ENCODE measurements at regions not wholly inside any gene's neighbourhood (a gene's known extent, or its start where the extent isn't known, plus 50 kb on each side); places are given as distances from the start of the nearest gene placed in this dataset.
"Not testable (repeated sequence)": the region's sequence is repeated elsewhere in the genome, so short reads cannot be mapped to it uniquely, and the experiment has no call there.

DNA sequence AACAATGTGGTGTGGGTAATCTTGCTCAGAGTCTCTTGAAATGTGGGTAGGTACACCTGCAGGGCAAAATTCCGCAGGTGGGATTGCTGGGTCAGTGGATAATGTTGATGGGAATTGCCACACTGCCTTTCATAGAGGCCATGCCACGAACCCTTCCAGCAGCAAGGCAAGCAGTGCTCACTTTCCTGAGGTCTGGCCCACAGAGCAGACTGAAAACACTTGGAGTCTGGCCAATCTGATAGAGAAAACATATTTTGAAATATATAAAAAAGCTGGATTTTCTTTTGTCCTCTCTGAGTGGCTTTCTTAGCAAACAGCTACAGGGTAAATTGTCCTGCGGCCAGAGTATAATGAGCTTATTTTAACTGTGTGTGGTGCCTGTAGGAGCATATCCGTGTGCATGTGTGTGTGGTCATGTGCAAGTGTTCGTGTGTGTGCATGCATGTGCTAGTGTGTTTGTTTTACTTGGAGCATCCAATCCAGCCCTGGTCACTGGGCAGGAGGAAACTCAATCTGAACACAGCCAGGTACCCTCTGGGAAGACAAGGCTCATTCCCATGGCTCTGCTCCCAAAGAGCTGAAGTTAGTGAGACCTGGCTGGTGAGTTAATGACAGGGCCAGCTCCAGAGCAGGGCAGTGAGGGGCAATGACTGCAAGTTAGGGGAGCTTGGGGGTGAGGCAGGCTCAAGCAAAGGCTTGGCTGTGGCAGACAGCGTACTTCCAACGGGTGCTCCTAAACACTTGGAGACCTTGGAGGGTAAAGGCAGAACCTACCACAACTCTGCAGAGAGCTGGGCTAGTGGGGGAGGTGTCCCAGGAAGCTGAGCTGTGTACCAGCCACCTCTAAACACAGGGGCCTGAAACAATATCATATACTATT lies 91.3 kb downstream of the PLXNA1 start:
- intact Hi-C loops (cut with micrococcal nuclease): no loop called here
- ChIA-PET CTCF (no interaction called here), POLR2A (no interaction called here)
- ATAC-seq (no peak), DNase-seq (no peak)
- Mint-ChIP-seq H3K9me3 (peaks cover 0 to 4% (median 0%) of the 10 kb centered on the region in 11 donors), H3K36me3 (no peaks in the 10 kb centered on the region), H3K4me3 (no peak overlapping the region), H3K27me3 (peaks cover 0 to 5% (median 0%) of the 10 kb centered on the region in 5 donors), H3K4me1 (peaks cover 0 to 10% (median 0%) of the 10 kb centered on the region in 7 donors), H3K27ac (no peak overlapping the region)
- H3K36me3 ChIP-seq (ENCODE audit: control insufficient read depth in 2 of 3, insufficient read depth in 3 of 3, low read length in 3 of 3): no peaks in the 10 kb centered on the region
- H3K9me3 ChIP-seq (ENCODE audit: control insufficient read depth in 2 of 3, low read length in 3 of 3): no peaks in the 10 kb centered on the region
- no peaks in the 10 kb centered on the region for H3K27me3 ChIP-seq (ENCODE audit: control insufficient read depth in 2 of 2, insufficient read depth in 2 of 2, low read length in 2 of 2)
- no peak overlapping the region for H3K4me3 ChIP-seq (ENCODE audit: low read length)
- no peaks in the 10 kb centered on the region for H3K4me1 ChIP-seq (ENCODE audit: control insufficient read depth in 2 of 2, insufficient read depth in 2 of 2, low read length in 2 of 2)
- no peak overlapping the region for H3K27ac ChIP-seq (ENCODE audit: low read depth, low read length)

DNA sequence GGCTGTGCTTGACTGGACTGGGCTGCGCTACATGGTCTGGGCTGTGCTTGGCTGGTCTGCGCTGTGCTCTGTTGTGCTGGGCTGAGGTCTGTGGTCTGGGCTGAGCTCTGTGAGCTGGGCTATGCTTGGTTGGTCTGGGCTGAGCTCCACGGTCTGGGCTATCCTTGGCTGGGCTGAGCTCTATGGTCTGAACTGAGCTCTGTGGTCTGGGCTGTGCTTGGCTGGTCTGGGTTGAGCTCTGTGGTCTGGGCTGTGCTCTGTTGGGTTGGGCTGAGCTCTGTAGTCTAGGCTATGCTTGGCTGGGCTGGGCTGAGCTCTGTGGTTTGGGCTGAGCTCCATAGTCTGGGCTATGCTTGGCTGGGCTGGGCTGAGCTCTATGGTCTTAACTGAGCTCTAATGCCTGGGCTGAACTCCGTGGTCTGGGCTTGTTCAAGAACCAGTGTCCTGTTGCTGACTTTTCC lies 92.0 kb downstream of the PLXNA1 start:
- H3K27ac ChIP-seq (ENCODE audit: low read depth, low read length): no peak overlapping the region
- Mint-ChIP-seq H3K27me3 (peaks cover 0 to 5% (median 0%) of the 10 kb centered on the region in 5 donors), H3K36me3 (no peaks in the 10 kb centered on the region), H3K27ac (no peak overlapping the region), H3K4me1 (peaks cover 0 to 10% (median 0%) of the 10 kb centered on the region in 7 donors), H3K9me3 (peaks cover 0 to 4% (median 0%) of the 10 kb centered on the region in 11 donors), H3K4me3 (no peak overlapping the region)
- no peak overlapping the region for H3K4me3 ChIP-seq (ENCODE audit: low read length)
- no peaks in the 10 kb centered on the region for H3K9me3 ChIP-seq (ENCODE audit: control insufficient read depth in 2 of 3, low read length in 3 of 3)
- ChIA-PET CTCF (interaction anchor here (0.7 kb wide), 1 partner anchor 41 kb away, joined by 3 read pairs; no protein-coding TSS in a partner anchor), POLR2A (no interaction called here)
- H3K36me3 ChIP-seq (ENCODE audit: control insufficient read depth in 2 of 3, insufficient read depth in 3 of 3, low read length in 3 of 3): no peaks in the 10 kb centered on the region
- H3K4me1 ChIP-seq (ENCODE audit: control insufficient read depth in 2 of 2, insufficient read depth in 2 of 2, low read length in 2 of 2): no peaks in the 10 kb centered on the region
- no peaks in the 10 kb centered on the region for H3K27me3 ChIP-seq (ENCODE audit: control insufficient read depth in 2 of 2, insufficient read depth in 2 of 2, low read length in 2 of 2)
- intact Hi-C loops (cut with micrococcal nuclease): no loop called here
- ATAC-seq: peak; percentile 45
- no peak for DNase-seq

DNA sequence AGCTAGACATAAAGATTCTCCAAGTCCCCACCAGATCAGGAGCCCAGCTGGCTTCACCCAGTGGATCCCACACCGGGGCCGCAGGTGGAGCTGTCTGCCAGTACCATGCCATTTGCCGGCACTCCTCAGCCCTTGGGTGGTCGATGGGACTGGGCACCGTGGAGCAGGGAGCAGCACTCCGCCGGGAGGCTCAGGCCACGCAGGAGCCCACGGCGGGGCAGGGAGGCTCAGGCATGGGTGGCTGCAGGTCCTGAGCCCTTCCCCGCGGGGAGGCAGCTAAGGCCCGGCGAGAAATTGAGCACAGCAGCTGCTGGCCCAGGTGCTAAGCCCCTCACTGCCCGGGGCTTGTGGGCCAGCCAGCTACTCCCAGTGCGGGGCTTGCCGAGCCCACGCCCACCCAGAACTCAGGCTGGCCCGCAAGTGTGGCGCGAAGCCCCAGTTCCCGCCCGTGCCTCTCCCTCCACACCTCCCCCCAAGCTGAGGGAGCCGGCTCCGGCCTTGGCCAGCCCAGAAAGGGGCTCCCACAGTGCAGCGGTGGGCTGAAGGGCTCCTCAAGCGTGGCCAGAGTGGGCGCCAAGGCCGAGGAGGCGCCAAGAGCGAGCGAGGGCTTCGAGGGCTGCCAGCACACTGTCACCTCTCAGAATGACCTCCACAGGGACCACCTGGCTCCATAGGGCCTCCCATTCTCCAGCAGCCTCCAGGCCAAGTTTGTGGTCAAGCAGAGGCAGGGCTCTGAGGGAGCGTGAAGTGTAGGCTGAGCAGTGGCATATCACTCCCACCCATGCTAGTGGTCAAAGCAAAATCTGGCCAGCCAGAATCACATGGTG lies 93.5 kb downstream of the PLXNA1 start:
- H3K4me1 Mint-ChIP-seq; ATAC-seq; H3K9me3 Mint-ChIP-seq; CTCF ChIA-PET; H3K36me3 Mint-ChIP-seq; intact Hi-C loops (cut with micrococcal nuclease); H3K27me3 ChIP-seq (ENCODE audit: control insufficient read depth in 2 of 2, insufficient read depth in 2 of 2, low read length in 2 of 2); H3K4me3 ChIP-seq (ENCODE audit: low read length); H3K4me1 ChIP-seq (ENCODE audit: control insufficient read depth in 2 of 2, insufficient read depth in 2 of 2, low read length in 2 of 2); H3K27ac ChIP-seq (ENCODE audit: low read depth, low read length); H3K36me3 ChIP-seq (ENCODE audit: control insufficient read depth in 2 of 3, insufficient read depth in 3 of 3, low read length in 3 of 3); H3K27ac Mint-ChIP-seq; POLR2A ChIA-PET; H3K27me3 Mint-ChIP-seq; H3K9me3 ChIP-seq (ENCODE audit: control insufficient read depth in 2 of 3, low read length in 3 of 3); DNase-seq; H3K4me3 Mint-ChIP-seq: not testable (repeated sequence)

DNA sequence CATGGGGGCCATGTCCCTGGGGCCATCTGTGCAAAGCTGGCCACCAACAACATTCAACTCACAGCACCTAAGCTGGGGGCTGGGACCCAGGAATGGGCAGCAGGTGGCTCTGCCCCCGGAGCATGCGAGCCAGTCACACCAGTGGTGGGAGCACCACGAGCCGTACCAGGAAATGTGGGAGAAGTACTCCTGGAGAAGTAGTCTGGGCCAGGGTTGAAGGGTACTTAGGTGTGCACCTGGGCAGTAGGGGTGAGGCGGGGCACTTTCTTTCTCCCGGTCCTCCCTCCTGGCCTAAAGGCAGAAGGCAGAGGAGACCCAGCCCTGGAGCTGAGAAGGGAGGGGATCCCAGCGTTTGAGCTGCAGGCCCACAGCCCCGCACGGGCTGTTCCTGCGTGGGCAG lies 94.2 kb downstream of the PLXNA1 start:
- H3K27ac Mint-ChIP-seq: no peak overlapping the region
- Histone ChIP-seq H3K4me3 (ENCODE audit: low read length) (no peak overlapping the region), H3K36me3 (ENCODE audit: control insufficient read depth in 2 of 3, insufficient read depth in 3 of 3, low read length in 3 of 3) (no peaks in the 10 kb centered on the region), H3K9me3 (ENCODE audit: control insufficient read depth in 2 of 3, low read length in 3 of 3) (no peaks in the 10 kb centered on the region), H3K27ac (ENCODE audit: low read depth, low read length) (no peak overlapping the region), H3K27me3 (ENCODE audit: control insufficient read depth in 2 of 2, insufficient read depth in 2 of 2, low read length in 2 of 2) (no peaks in the 10 kb centered on the region), H3K4me1 (ENCODE audit: control insufficient read depth in 2 of 2, insufficient read depth in 2 of 2, low read length in 2 of 2) (no peaks in the 10 kb centered on the region)
- POLR2A ChIA-PET: no interaction called here
- ATAC-seq (no peak), DNase-seq (no peak)
- intact Hi-C loops (cut with micrococcal nuclease): no loop called here
- H3K36me3 Mint-ChIP-seq: no peaks in the 10 kb centered on the region
- peaks cover 0 to 10% (median 0%) of the 10 kb centered on the region in 7 donors for H3K4me1 Mint-ChIP-seq
- H3K9me3 Mint-ChIP-seq: peaks cover 0 to 4% (median 0%) of the 10 kb centered on the region in 11 donors
- no peak overlapping the region for H3K4me3 Mint-ChIP-seq
- CTCF ChIA-PET: no interaction called here
- H3K27me3 Mint-ChIP-seq: peaks cover 0 to 4% (median 0%) of the 10 kb centered on the region in 5 donors

DNA sequence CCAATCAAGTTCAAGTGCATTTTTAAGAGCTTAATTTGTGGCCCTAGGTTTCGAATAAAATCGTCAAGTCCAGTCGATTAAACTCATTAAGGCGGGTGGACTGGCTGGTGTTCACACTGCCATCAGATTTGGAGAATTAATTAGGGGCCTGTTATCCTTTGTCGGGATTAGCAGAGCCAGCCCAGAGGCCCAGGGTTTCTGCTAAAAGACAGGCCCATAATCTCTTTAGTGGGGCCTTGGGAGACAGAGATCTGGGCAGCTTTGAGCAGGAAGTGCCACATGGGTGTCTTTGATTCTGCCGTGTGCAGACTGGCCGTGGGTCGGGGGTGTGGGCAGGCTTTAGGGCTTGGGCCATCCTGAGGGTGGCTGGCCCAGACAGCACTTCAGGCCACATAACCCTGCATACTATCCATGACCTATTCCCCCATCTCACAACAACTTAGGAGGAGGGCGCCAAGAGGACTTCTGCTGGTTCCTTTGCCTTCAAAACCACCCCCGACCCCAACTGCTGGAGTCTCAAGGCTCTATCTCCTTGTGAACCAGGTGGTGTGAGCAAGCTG lies 94.7 kb downstream of the PLXNA1 start:
- Mint-ChIP-seq H3K36me3 (no peaks in the 10 kb centered on the region), H3K4me1 (peaks cover 0 to 10% (median 0%) of the 10 kb centered on the region in 7 donors), H3K27me3 (peaks cover 0 to 4% (median 0%) of the 10 kb centered on the region in 5 donors), H3K9me3 (peaks cover 0 to 4% (median 0%) of the 10 kb centered on the region in 11 donors), H3K27ac (no peak overlapping the region), H3K4me3 (no peak overlapping the region)
- Histone ChIP-seq H3K4me3 (ENCODE audit: low read length) (no peak overlapping the region), H3K4me1 (ENCODE audit: control insufficient read depth in 2 of 2, insufficient read depth in 2 of 2, low read length in 2 of 2) (no peaks in the 10 kb centered on the region), H3K27ac (ENCODE audit: low read depth, low read length) (no peak overlapping the region), H3K36me3 (ENCODE audit: control insufficient read depth in 2 of 3, insufficient read depth in 3 of 3, low read length in 3 of 3) (no peaks in the 10 kb centered on the region), H3K27me3 (ENCODE audit: control insufficient read depth in 2 of 2, insufficient read depth in 2 of 2, low read length in 2 of 2) (no peaks in the 10 kb centered on the region), H3K9me3 (ENCODE audit: control insufficient read depth in 2 of 3, low read length in 3 of 3) (no peaks in the 10 kb centered on the region)
- intact Hi-C loops (cut with micrococcal nuclease): no loop called here
- ATAC-seq: no peak
- POLR2A ChIA-PET: no interaction called here
- CTCF ChIA-PET: no interaction called here
- no peak for DNase-seq

DNA sequence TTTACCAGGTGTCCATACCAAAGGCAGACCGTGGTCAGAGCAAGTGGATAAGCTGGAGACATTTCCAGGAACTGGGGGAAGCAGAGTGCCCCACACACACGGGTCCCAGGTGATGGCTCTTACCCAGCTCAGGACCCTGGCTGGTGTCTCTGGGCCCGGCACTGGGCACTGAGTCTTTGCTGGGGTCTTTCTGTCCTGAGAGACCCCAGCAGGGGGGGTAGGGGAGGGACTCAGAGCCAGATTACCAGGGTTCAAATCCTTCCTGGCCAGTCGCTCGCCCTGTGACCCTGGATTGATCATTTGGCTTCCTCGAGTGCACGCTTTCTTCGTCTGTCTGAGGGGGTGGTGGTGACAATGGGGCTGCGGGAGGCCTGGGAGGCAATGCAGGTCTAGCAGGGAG lies 95.7 kb downstream of the PLXNA1 start:
- Mint-ChIP-seq H3K27me3 (peaks cover 0 to 4% (median 0%) of the 10 kb centered on the region in 5 donors), H3K36me3 (no peaks in the 10 kb centered on the region), H3K27ac (no peak overlapping the region), H3K9me3 (peaks cover 0 to 4% (median 0%) of the 10 kb centered on the region in 11 donors), H3K4me1 (peaks cover 0 to 10% (median 0%) of the 10 kb centered on the region in 7 donors), H3K4me3 (no peak overlapping the region)
- no peaks in the 10 kb centered on the region for H3K27me3 ChIP-seq (ENCODE audit: control insufficient read depth in 2 of 2, insufficient read depth in 2 of 2, low read length in 2 of 2)
- no peaks in the 10 kb centered on the region for H3K36me3 ChIP-seq (ENCODE audit: control insufficient read depth in 2 of 3, insufficient read depth in 3 of 3, low read length in 3 of 3)
- no peaks in the 10 kb centered on the region for H3K9me3 ChIP-seq (ENCODE audit: control insufficient read depth in 2 of 3, low read length in 3 of 3)
- H3K4me1 ChIP-seq (ENCODE audit: control insufficient read depth in 2 of 2, insufficient read depth in 2 of 2, low read length in 2 of 2): no peaks in the 10 kb centered on the region
- H3K27ac ChIP-seq (ENCODE audit: low read depth, low read length): no peak overlapping the region
- intact Hi-C loops (cut with micrococcal nuclease): no loop called here
- POLR2A ChIA-PET: no interaction called here
- CTCF ChIA-PET: no interaction called here
- H3K4me3 ChIP-seq (ENCODE audit: low read length): no peak overlapping the region
- DNase-seq (no peak), ATAC-seq (no peak)
